ENCODE measurements at regions not wholly inside any gene's neighbourhood (a gene's known extent, or its start where the extent isn't known, plus 50 kb on each side); places are given as distances from the start of the nearest gene placed in this dataset.

DNA sequence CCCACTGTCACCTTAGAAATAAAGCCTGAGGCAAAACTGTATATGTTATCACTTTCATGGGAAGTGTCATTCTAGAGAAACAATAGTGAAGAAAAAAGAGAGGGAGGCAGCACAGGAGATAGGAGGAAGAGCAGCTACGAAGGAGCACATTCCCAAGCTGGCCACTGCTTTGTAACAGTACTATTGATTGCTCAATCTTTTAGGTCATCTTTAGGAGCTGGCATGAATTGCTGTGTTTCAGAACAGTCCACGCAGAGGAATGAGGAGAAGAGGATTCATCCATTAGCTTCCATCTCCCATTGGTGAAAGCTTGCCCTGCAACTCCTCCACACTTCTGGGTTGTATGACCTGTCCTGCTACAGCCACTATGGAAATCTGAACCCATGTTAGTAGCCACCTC, 372.5 kb upstream of the DDHD1 start:
- TF ChIP-seq, protein P1, sequence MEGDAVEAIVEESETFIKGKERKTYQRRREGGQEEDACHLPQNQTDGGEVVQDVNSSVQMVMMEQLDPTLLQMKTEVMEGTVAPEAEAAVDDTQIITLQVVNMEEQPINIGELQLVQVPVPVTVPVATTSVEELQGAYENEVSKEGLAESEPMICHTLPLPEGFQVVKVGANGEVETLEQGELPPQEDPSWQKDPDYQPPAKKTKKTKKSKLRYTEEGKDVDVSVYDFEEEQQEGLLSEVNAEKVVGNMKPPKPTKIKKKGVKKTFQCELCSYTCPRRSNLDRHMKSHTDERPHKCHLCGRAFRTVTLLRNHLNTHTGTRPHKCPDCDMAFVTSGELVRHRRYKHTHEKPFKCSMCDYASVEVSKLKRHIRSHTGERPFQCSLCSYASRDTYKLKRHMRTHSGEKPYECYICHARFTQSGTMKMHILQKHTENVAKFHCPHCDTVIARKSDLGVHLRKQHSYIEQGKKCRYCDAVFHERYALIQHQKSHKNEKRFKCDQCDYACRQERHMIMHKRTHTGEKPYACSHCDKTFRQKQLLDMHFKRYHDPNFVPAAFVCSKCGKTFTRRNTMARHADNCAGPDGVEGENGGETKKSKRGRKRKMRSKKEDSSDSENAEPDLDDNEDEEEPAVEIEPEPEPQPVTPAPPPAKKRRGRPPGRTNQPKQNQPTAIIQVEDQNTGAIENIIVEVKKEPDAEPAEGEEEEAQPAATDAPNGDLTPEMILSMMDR (conservative IDR thresholded peaks at IDR 0.05; ENCODE audit: low read depth, low read length) = no peak
- TF ChIP-seq EZH2phosphoT487 (IDR thresholded peaks at IDR 0.05; ENCODE audit: borderline replicate concordance, low read length) = no peak
- TF ChIP-seq EZH2 (IDR thresholded peaks at IDR 0.05; ENCODE audit: low read length, unreplicated experiment) = no peak

Measured in PC-3 (cell line).